ENCODE measurements at regions not wholly inside any gene's neighbourhood (a gene's known extent, or its start where the extent isn't known, plus 50 kb on each side); places are given as distances from the start of the nearest gene placed in this dataset.

- no peak for DNase-seq
- no peak for TF ChIP-seq CTCF (IDR thresholded peaks at IDR 0.05; ENCODE audit: borderline replicate concordance, extremely low read depth, insufficient read depth)
- Histone ChIP-seq H3K4me1 (ENCODE audit: control insufficient read depth in 2 of 3, insufficient read depth in 2 of 3, low read depth in 1 of 3, low read length in 3 of 3) (no peaks in the 10 kb centered on the region), H3K9me3 (ENCODE audit: control insufficient read depth in 2 of 3, insufficient read depth in 1 of 3, low read length in 3 of 3) (no peaks in the 10 kb centered on the region), H3K4me3 (ENCODE audit: low read length in 3 of 3) (no peak overlapping the region), H3K36me3 (ENCODE audit: control insufficient read depth in 2 of 3, insufficient read depth in 3 of 3, low read length in 3 of 3) (no peaks in the 10 kb centered on the region), H3K9ac (ENCODE audit: low read length in 3 of 3) (no peak overlapping the region), H3K27me3 (ENCODE audit: control insufficient read depth, insufficient read depth, low read length) (no peaks in the 10 kb centered on the region), H3K27ac (ENCODE audit: low read depth in 2 of 2, low read length in 2 of 2) (no peak overlapping the region)
- FAIRE-seq, result no peak
- intact Hi-C loops (cut with DNase I), result no loop called here
Observed at GRCh38 chr3:105228696-105229095, 138.0 kb upstream of the ALCAM start.

- Histone ChIP-seq H3K4me3 (ENCODE audit: low read length in 3 of 3) (no peak overlapping the region), H3K36me3 (ENCODE audit: control insufficient read depth in 2 of 3, insufficient read depth in 3 of 3, low read length in 3 of 3) (no peaks in the 10 kb centered on the region), H3K27me3 (ENCODE audit: control insufficient read depth, insufficient read depth, low read length) (no peaks in the 10 kb centered on the region), H3K27ac (ENCODE audit: low read depth in 2 of 2, low read length in 2 of 2) (no peak overlapping the region), H3K9ac (ENCODE audit: low read length in 3 of 3) (no peak overlapping the region), H3K4me1 (ENCODE audit: control insufficient read depth in 2 of 3, insufficient read depth in 2 of 3, low read depth in 1 of 3, low read length in 3 of 3) (no peaks in the 10 kb centered on the region), H3K9me3 (ENCODE audit: control insufficient read depth in 2 of 3, insufficient read depth in 1 of 3, low read length in 3 of 3) (no peaks in the 10 kb centered on the region)
- no peak for FAIRE-seq
- intact Hi-C loops (cut with DNase I), result no loop called here
- no peak for TF ChIP-seq CTCF (IDR thresholded peaks at IDR 0.05; ENCODE audit: borderline replicate concordance, extremely low read depth, insufficient read depth)
- peak in 1 of 5 donors; percentile 2 for DNase-seq
Observed at GRCh38 chr3:105232553-105232952, 134.2 kb upstream of the ALCAM start.

- Histone ChIP-seq H3K4me3 (ENCODE audit: low read length in 3 of 3) (no peak overlapping the region), H3K27me3 (ENCODE audit: control insufficient read depth, insufficient read depth, low read length) (no peaks in the 10 kb centered on the region), H3K9ac (ENCODE audit: low read length in 3 of 3) (no peak overlapping the region), H3K36me3 (ENCODE audit: control insufficient read depth in 2 of 3, insufficient read depth in 3 of 3, low read length in 3 of 3) (no peaks in the 10 kb centered on the region), H3K9me3 (ENCODE audit: control insufficient read depth in 2 of 3, insufficient read depth in 1 of 3, low read length in 3 of 3) (no peaks in the 10 kb centered on the region), H3K4me1 (ENCODE audit: control insufficient read depth in 2 of 3, insufficient read depth in 2 of 3, low read depth in 1 of 3, low read length in 3 of 3) (no peaks in the 10 kb centered on the region), H3K27ac (ENCODE audit: low read depth in 2 of 2, low read length in 2 of 2) (no peak overlapping the region)
- intact Hi-C loops (cut with DNase I), result no loop called here
- FAIRE-seq (no peak), DNase-seq (no peak)
- TF ChIP-seq CTCF (IDR thresholded peaks at IDR 0.05; ENCODE audit: borderline replicate concordance, extremely low read depth, insufficient read depth), result no peak
Observed at GRCh38 chr3:105233010-105233409, 133.7 kb upstream of the ALCAM start.

- no peak for FAIRE-seq
- TF ChIP-seq CTCF (IDR thresholded peaks at IDR 0.05; ENCODE audit: borderline replicate concordance, extremely low read depth, insufficient read depth), result no peak
- Histone ChIP-seq H3K9ac (ENCODE audit: low read length in 3 of 3) (no peak overlapping the region), H3K4me1 (ENCODE audit: control insufficient read depth in 2 of 3, insufficient read depth in 2 of 3, low read depth in 1 of 3, low read length in 3 of 3) (no peaks in the 10 kb centered on the region), H3K36me3 (ENCODE audit: control insufficient read depth in 2 of 3, insufficient read depth in 3 of 3, low read length in 3 of 3) (no peaks in the 10 kb centered on the region), H3K4me3 (ENCODE audit: low read length in 3 of 3) (no peak overlapping the region), H3K27me3 (ENCODE audit: control insufficient read depth, insufficient read depth, low read length) (no peaks in the 10 kb centered on the region), H3K27ac (ENCODE audit: low read depth in 2 of 2, low read length in 2 of 2) (no peak overlapping the region), H3K9me3 (ENCODE audit: control insufficient read depth in 2 of 3, insufficient read depth in 1 of 3, low read length in 3 of 3) (no peaks in the 10 kb centered on the region)
- intact Hi-C loops (cut with DNase I), result no loop called here
- DNase-seq, result no peak
Observed at GRCh38 chr3:105235221-105235620, 131.5 kb upstream of the ALCAM start.
